ENCODE measurements at regions not wholly inside any gene's neighbourhood (a gene's known extent, or its start where the extent isn't known, plus 50 kb on each side); places are given as distances from the start of the nearest gene placed in this dataset.

DNA sequence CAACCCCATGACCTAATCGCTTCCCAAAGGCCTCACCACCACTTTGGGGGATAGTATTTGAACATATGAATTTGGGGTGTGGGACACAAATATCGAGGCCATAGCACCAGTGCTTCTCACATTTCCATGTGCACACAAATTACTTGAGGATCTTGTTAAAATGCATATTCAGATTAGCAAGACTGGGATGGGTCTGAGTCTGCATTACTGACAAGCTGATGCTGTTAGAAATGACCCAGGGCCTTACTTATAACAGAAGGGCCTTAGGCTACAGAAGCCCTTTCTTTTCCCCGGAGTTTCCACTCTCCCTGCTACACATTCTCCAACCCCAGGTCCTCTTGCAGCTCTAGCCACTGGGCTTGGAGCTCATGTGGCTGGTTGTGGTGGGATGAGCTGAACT, 141.5 kb upstream of the LRFN2 start:
- TF ChIP-seq, protein P1, sequence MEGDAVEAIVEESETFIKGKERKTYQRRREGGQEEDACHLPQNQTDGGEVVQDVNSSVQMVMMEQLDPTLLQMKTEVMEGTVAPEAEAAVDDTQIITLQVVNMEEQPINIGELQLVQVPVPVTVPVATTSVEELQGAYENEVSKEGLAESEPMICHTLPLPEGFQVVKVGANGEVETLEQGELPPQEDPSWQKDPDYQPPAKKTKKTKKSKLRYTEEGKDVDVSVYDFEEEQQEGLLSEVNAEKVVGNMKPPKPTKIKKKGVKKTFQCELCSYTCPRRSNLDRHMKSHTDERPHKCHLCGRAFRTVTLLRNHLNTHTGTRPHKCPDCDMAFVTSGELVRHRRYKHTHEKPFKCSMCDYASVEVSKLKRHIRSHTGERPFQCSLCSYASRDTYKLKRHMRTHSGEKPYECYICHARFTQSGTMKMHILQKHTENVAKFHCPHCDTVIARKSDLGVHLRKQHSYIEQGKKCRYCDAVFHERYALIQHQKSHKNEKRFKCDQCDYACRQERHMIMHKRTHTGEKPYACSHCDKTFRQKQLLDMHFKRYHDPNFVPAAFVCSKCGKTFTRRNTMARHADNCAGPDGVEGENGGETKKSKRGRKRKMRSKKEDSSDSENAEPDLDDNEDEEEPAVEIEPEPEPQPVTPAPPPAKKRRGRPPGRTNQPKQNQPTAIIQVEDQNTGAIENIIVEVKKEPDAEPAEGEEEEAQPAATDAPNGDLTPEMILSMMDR (conservative IDR thresholded peaks at IDR 0.05), result no peak
- no peak for TF ChIP-seq EZH2 (IDR thresholded peaks at IDR 0.05; ENCODE audit: low read depth)

All from PC-9 (cell line).